ENCODE measurements at regions not wholly inside any gene's neighbourhood (a gene's known extent, or its start where the extent isn't known, plus 50 kb on each side); places are given as distances from the start of the nearest gene placed in this dataset.

- no peak for TF ChIP-seq E2F8 (IDR thresholded peaks at IDR 0.05; ENCODE audit: low read depth, partially characterized antibody)
- TF ChIP-seq CBFB (IDR thresholded peaks at IDR 0.05; ENCODE audit: low read depth) = peak; percentile 62; the same call in 1 of the 2 replicates
- no peak for TF ChIP-seq SUPT20H (IDR thresholded peaks at IDR 0.05; ENCODE audit: borderline replicate concordance, control insufficient read depth, low read depth, low read length)
- TF ChIP-seq, protein P1, sequence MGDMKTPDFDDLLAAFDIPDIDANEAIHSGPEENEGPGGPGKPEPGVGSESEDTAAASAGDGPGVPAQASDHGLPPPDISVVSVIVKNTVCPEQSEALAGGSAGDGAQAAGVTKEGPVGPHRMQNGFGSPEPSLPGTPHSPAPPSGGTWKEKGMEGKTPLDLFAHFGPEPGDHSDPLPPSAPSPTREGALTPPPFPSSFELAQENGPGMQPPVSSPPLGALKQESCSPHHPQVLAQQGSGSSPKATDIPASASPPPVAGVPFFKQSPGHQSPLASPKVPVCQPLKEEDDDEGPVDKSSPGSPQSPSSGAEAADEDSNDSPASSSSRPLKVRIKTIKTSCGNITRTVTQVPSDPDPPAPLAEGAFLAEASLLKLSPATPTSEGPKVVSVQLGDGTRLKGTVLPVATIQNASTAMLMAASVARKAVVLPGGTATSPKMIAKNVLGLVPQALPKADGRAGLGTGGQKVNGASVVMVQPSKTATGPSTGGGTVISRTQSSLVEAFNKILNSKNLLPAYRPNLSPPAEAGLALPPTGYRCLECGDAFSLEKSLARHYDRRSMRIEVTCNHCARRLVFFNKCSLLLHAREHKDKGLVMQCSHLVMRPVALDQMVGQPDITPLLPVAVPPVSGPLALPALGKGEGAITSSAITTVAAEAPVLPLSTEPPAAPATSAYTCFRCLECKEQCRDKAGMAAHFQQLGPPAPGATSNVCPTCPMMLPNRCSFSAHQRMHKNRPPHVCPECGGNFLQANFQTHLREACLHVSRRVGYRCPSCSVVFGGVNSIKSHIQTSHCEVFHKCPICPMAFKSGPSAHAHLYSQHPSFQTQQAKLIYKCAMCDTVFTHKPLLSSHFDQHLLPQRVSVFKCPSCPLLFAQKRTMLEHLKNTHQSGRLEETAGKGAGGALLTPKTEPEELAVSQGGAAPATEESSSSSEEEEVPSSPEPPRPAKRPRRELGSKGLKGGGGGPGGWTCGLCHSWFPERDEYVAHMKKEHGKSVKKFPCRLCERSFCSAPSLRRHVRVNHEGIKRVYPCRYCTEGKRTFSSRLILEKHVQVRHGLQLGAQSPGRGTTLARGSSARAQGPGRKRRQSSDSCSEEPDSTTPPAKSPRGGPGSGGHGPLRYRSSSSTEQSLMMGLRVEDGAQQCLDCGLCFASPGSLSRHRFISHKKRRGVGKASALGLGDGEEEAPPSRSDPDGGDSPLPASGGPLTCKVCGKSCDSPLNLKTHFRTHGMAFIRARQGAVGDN (IDR thresholded peaks at IDR 0.05) = no peak
- no peak for TF ChIP-seq FOXK2 (IDR thresholded peaks at IDR 0.05)
- no peak for TF ChIP-seq KLF5 (IDR thresholded peaks at IDR 0.05; ENCODE audit: partially characterized antibody)
- TF ChIP-seq KDM1A (IDR thresholded peaks at IDR 0.05; ENCODE audit: borderline replicate concordance) = no peak
- TF ChIP-seq ZBED1 (IDR thresholded peaks at IDR 0.05; ENCODE audit: borderline replicate concordance) = no peak
- TF ChIP-seq NKRF (conservative IDR thresholded peaks at IDR 0.05) = no peak
- TF ChIP-seq TCF7 (IDR thresholded peaks at IDR 0.05; ENCODE audit: borderline replicate concordance) = no peak
- TF ChIP-seq GABPA (IDR thresholded peaks at IDR 0.05; ENCODE audit: low read depth) = no peak
- no peak for TF ChIP-seq TBL1XR1 (IDR thresholded peaks at IDR 0.05; ENCODE audit: low read depth, low read length)
- peak; percentile 59; the same call in 1 of the 2 replicates for TF ChIP-seq JUNB (IDR thresholded peaks at IDR 0.05)
- TF ChIP-seq POLR2AphosphoS5 (IDR thresholded peaks at IDR 0.05; ENCODE audit: low read length) = no peak
- no peak for TF ChIP-seq BHLHE40 (IDR thresholded peaks at IDR 0.05; ENCODE audit: borderline replicate concordance in 1 of 2, low read depth in 2 of 2, low read length in 1 of 2)
- TF ChIP-seq MXI1 (IDR thresholded peaks at IDR 0.05; ENCODE audit: low read depth, low read length) = no peak
- TF ChIP-seq ZBTB40 (IDR thresholded peaks at IDR 0.05; ENCODE audit: borderline replicate concordance) = no peak
These were observed 57.3 kb upstream of the DPH6 start (continued) for GRCh38 chr15:35603301-35603700.

All from GM12878 (cell line).